GM13976 (cell line): ENCODE measurements at regions not wholly inside any gene's neighbourhood (a gene's known extent, or its start where the extent isn't known, plus 50 kb on each side); places are given as distances from the start of the nearest gene placed in this dataset.
A peak's percentile ranks its signal among the peaks of the same experiment; 100 is the strongest.

Source experiments
- DNase-seq: peaks from one replicate; pipeline ENCODE4 v3.0.0; 2012; ENCODE audit warnings: low spot score
- CTCF ChIP-seq: IDR thresholded peaks from 2 replicates; pipeline ENCODE4 v1.5.1; 2012; ENCODE audit warnings: borderline replicate concordance, mild to moderate bottlenecking; ENCODE audit not compliant: insufficient read depth; ENCODE audit errors: extremely low read depth, missing control alignments, control extremely low read depth
- in situ Hi-C: fragments of 300-500 bp; cut with MboI; formaldehyde crosslinking; loops from one replicate; pipeline ENCODE4 v1.12.0; 2022; ENCODE audit warnings: low sequenced_read_pairs, mixed read lengths, inconsistent platforms; ENCODE audit not compliant: unreplicated experiment

- in situ Hi-C loops = no loop called here
- TF ChIP-seq CTCF = peak; percentile 71
- DNase-seq = peak; percentile 67
Measured at GRCh38 chrX:69387567-69388487, 116.3 kb upstream of the NALF2 start.

- no peak for DNase-seq
- no peak for TF ChIP-seq CTCF
- in situ Hi-C loops = no loop called here
Measured at GRCh38 chrX:69386681-69387080, 117.4 kb upstream of the NALF2 start.

- in situ Hi-C loops = no loop called here
Measured at GRCh38 chrX:69379412-69379811, 124.7 kb upstream of the NALF2 start.

GRCh38 chrX:69374569-69374968 lies 129.6 kb upstream of the NALF2 start:
- in situ Hi-C loops = no loop called here
- TF ChIP-seq CTCF = no peak

More at GRCh38 chrX:69379412-69379811, 124.7 kb upstream of the NALF2 start:
- no peak for TF ChIP-seq CTCF
- DNase-seq = no peak

GRCh38 chrX:69372435-69372834 lies 131.7 kb upstream of the NALF2 start:
- TF ChIP-seq CTCF = no peak
- in situ Hi-C loops = no loop called here
- no peak for DNase-seq

More at GRCh38 chrX:69374569-69374968, 129.6 kb upstream of the NALF2 start:
- no peak for DNase-seq

- in situ Hi-C loops = no loop called here
- DNase-seq = no peak
- no peak for TF ChIP-seq CTCF
Measured at GRCh38 chrX:69371159-69371558, 133.0 kb upstream of the NALF2 start.
